OCI-LY7 (cell line): ENCODE measurements at regions not wholly inside any gene's neighbourhood (a gene's known extent, or its start where the extent isn't known, plus 50 kb on each side); places are given as distances from the start of the nearest gene placed in this dataset.

Experiments used
- BruUV-seq: library from RNA; stranded (reverse); fragments of 400-500 nt; replicated peaks from 2 replicates; lab custom pipeline; 2021; lab: Mats Ljungman, UMichigan
- CTCF ChIA-PET: fragments of 300-600 bp; sonication (Branson Sonifier 250); formaldehyde crosslinking; loops from one replicate; lab custom pipeline; 2022; ENCODE audit warnings: antibody characterized with exemption; ENCODE audit not compliant: unreplicated experiment; lab: Charles Lee
- POLR2A ChIA-PET: fragments of 300-600 bp; sonication (Branson Sonifier 250); formaldehyde crosslinking; loops from one replicate; lab custom pipeline; 2022; ENCODE audit warnings: antibody characterized with exemption; lab: Charles Lee
- DNase-seq: peaks from one replicate; pipeline ENCODE4 v3.0.0-alpha.2; 2015; ENCODE audit warnings: low spot score
- H2AFZ ChIP-seq: fragments of 200-600 bp; sonication (generic), shearing (Covaris generic); 2 replicates; pipeline ENCODE4 v1.6.1; 2014; ENCODE audit warnings: mild to moderate bottlenecking, antibody characterized with exemption, low read length, moderate library complexity
- H3K27ac ChIP-seq: fragments of 200-600 bp; sonication (generic); 2 replicates; pipeline ENCODE4 v1.5.1; 2014; ENCODE audit warnings: mixed run types, low read depth, mild to moderate bottlenecking, moderate library complexity, low read length, inconsistent platforms; ENCODE audit not compliant: poor library complexity, severe bottlenecking
- H3K36me3 ChIP-seq: fragments of 200-600 bp; sonication (generic); 2 replicates; pipeline ENCODE4 v1.6.1; 2014; ENCODE audit warnings: mild to moderate bottlenecking, antibody characterized with exemption, low read length, moderate library complexity, mixed read lengths; ENCODE audit not compliant: insufficient read depth
- H3K4me1 ChIP-seq: fragments of 200-600 bp; sonication (generic); 2 replicates; pipeline ENCODE4 v1.5.1; 2014; ENCODE audit warnings: mild to moderate bottlenecking, low read length; ENCODE audit not compliant: insufficient read depth, poor library complexity, severe bottlenecking
- H3K4me2 ChIP-seq: fragments of 200-600 bp; sonication (generic); 2 replicates; pipeline ENCODE4 v1.6.1; 2014; ENCODE audit warnings: mild to moderate bottlenecking, low read length
- H3K4me3 ChIP-seq: fragments of 200-600 bp; sonication (generic); 2 replicates; pipeline ENCODE4 v1.5.1; 2014; ENCODE audit warnings: mild to moderate bottlenecking, low read depth, low read length; ENCODE audit not compliant: poor library complexity, severe bottlenecking
- H3K79me2 ChIP-seq: fragments of 200-600 bp; sonication (generic); 2 replicates; pipeline ENCODE4 v1.6.1; 2016; ENCODE audit warnings: low read depth, mild to moderate bottlenecking, low read length, moderate library complexity, mixed read lengths; ENCODE audit not compliant: insufficient read depth
- H3K9me2 ChIP-seq: fragments of 200-600 bp; sonication (generic); 2 replicates; pipeline ENCODE4 v1.6.1; 2016; ENCODE audit warnings: mild to moderate bottlenecking, low read length, mixed read lengths; ENCODE audit not compliant: insufficient read depth
- H3K9me3 ChIP-seq: fragments of 200-600 bp; sonication (generic); 2 replicates; pipeline ENCODE4 v1.6.1; 2014; ENCODE audit warnings: mild to moderate bottlenecking, mixed run types, low read length, mixed read lengths
- H4K20me1 ChIP-seq: fragments of 200-600 bp; sonication (generic); 2 replicates; pipeline ENCODE4 v1.6.1; 2014; ENCODE audit warnings: mild to moderate bottlenecking, antibody characterized with exemption, low read length, moderate library complexity, mixed read lengths; ENCODE audit not compliant: insufficient read depth
- EZH2phosphoT487 ChIP-seq: fragments of 200-600 bp; sonication (generic); IDR thresholded peaks from 2 replicates; pipeline ENCODE4 v1.6.1; 2018; ENCODE audit warnings: low read depth, borderline replicate concordance, mild to moderate bottlenecking, mixed run types, antibody characterized with exemption, low read length, moderate library complexity, mixed read lengths
- intact Hi-C: fragments of 100-400 bp; cut with micrococcal nuclease; formaldehyde crosslinking; loops from one replicate; pipeline ENCODE4 v1.10.0; 2022; ENCODE audit not compliant: unreplicated experiment
- TF ChIP-seq, protein P1 (sequence below): fragments of 200-600 bp; sonication (generic); conservative IDR thresholded peaks from 2 replicates; pipeline ENCODE4 v1.5.1; 2014; ENCODE audit warnings: mild to moderate bottlenecking, antibody characterized with exemption, low read length, moderate library complexity, mixed read lengths

DNA sequence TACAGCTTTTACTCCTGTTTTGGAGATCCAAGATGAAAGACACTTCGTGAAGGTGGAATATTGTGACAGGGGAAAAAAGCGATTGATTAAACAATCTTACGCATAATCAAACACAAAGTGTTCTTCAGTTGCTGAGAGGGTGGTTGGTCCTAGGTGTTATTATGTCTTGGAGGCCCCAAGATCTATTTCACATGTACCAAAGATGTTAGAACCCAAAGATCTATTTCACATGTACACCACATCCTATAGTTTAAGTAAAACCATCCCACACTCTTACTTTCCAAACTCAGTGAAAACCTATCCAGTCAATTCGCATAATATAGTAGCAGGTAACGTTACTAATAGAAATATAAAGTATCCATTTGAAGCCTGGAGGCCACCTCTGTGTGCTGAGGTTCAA lies 242.6 kb upstream of the MAF start:
- peaks cover 16% of the 10 kb centered on the region for H3K4me1 ChIP-seq
- TF ChIP-seq EZH2phosphoT487: no peak
- TF ChIP-seq, protein P1, sequence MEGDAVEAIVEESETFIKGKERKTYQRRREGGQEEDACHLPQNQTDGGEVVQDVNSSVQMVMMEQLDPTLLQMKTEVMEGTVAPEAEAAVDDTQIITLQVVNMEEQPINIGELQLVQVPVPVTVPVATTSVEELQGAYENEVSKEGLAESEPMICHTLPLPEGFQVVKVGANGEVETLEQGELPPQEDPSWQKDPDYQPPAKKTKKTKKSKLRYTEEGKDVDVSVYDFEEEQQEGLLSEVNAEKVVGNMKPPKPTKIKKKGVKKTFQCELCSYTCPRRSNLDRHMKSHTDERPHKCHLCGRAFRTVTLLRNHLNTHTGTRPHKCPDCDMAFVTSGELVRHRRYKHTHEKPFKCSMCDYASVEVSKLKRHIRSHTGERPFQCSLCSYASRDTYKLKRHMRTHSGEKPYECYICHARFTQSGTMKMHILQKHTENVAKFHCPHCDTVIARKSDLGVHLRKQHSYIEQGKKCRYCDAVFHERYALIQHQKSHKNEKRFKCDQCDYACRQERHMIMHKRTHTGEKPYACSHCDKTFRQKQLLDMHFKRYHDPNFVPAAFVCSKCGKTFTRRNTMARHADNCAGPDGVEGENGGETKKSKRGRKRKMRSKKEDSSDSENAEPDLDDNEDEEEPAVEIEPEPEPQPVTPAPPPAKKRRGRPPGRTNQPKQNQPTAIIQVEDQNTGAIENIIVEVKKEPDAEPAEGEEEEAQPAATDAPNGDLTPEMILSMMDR: no peak
- no peaks in the 10 kb centered on the region for H3K9me2 ChIP-seq
- H3K9me3 ChIP-seq: no peaks in the 10 kb centered on the region
- no peaks in the 10 kb centered on the region for H4K20me1 ChIP-seq
- no peaks in the 10 kb centered on the region for H3K79me2 ChIP-seq
- no peak overlapping the region for H3K4me2 ChIP-seq
- no peak for DNase-seq
- no peak overlapping the region for H2AFZ ChIP-seq
- ChIA-PET CTCF (no interaction called here), POLR2A (no interaction called here)
- H3K36me3 ChIP-seq: no peaks in the 10 kb centered on the region
- no TSS peak for BruUV-seq
- intact Hi-C loops: no loop called here
- no peak overlapping the region for H3K4me3 ChIP-seq
- H3K27ac ChIP-seq: no peak overlapping the region

GRCh38 chr16:79842197-79842596 lies 241.7 kb upstream of the MAF start:
- Histone ChIP-seq H3K4me3 (no peak overlapping the region), H4K20me1 (no peaks in the 10 kb centered on the region), H3K36me3 (no peaks in the 10 kb centered on the region), H2AFZ (no peak overlapping the region), H3K27ac (no peak overlapping the region), H3K9me3 (no peaks in the 10 kb centered on the region), H3K9me2 (no peaks in the 10 kb centered on the region), H3K79me2 (no peaks in the 10 kb centered on the region), H3K4me1 (peaks cover 16% of the 10 kb centered on the region), H3K4me2 (no peak overlapping the region)
- TF ChIP-seq, protein P1: no peak
- no peak for TF ChIP-seq EZH2phosphoT487
- CTCF ChIA-PET: no interaction called here
- DNase-seq: no peak
- POLR2A ChIA-PET: no interaction called here
- intact Hi-C loops: no loop called here
- no TSS peak for BruUV-seq

- TF ChIP-seq EZH2phosphoT487: no peak
- TF ChIP-seq, protein P1: no peak
- BruUV-seq: no TSS peak
These were observed 239.2 kb upstream of the MAF start for GRCh38 chr16:79839466-79840341.

More at GRCh38 chr16:79839466-79840341, 239.2 kb upstream of the MAF start:
- no peaks in the 10 kb centered on the region for H3K9me2 ChIP-seq
- H3K4me1 ChIP-seq: peaks cover 5% of the 10 kb centered on the region
- intact Hi-C loops: no loop called here
- no peak overlapping the region for H2AFZ ChIP-seq
- H3K79me2 ChIP-seq: no peaks in the 10 kb centered on the region
- DNase-seq: no peak
- no peak overlapping the region for H3K27ac ChIP-seq
- no peak overlapping the region for H3K4me3 ChIP-seq
- H3K4me2 ChIP-seq: no peak overlapping the region
- H3K9me3 ChIP-seq: no peaks in the 10 kb centered on the region
- no peaks in the 10 kb centered on the region for H3K36me3 ChIP-seq
- POLR2A ChIA-PET: no interaction called here
- no peaks in the 10 kb centered on the region for H4K20me1 ChIP-seq
- CTCF ChIA-PET: no interaction called here
